ENCODE measurements at regions not wholly inside any gene's neighbourhood (a gene's known extent, or its start where the extent isn't known, plus 50 kb on each side); places are given as distances from the start of the nearest gene placed in this dataset.
"Not testable (repeated sequence)": the region's sequence is repeated elsewhere in the genome, so short reads cannot be mapped to it uniquely, and the experiment has no call there.

DNA sequence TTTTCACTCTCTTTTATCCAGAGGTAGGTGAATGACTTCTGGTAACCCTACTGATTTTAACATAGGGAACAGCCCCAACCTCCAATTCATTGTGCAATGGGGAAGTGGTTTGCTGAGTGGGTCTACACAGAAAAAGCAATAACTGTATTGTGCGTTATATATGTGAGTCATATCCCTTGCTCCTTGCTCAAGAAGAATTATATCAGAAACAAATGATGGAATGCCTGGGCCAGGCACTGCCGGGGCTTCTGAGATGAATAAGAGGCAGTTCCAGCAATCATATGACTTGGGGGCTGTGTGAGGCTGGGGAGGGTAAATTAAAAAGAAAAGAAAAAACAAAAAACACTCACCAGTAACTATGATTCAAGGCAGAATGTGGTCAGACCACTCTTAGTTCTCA lies 79.2 kb upstream of the ABCA1 start:
- no peak overlapping the region for H3K4me3 ChIP-seq (ENCODE audit: low read depth, low read length, poor library complexity, severe bottlenecking)
- POLR2A ChIA-PET: interaction anchor here (0.8 kb wide), 1 partner anchor 9 kb away, joined by 3 read pairs; no protein-coding TSS in a partner anchor
- TF ChIP-seq, protein P1, sequence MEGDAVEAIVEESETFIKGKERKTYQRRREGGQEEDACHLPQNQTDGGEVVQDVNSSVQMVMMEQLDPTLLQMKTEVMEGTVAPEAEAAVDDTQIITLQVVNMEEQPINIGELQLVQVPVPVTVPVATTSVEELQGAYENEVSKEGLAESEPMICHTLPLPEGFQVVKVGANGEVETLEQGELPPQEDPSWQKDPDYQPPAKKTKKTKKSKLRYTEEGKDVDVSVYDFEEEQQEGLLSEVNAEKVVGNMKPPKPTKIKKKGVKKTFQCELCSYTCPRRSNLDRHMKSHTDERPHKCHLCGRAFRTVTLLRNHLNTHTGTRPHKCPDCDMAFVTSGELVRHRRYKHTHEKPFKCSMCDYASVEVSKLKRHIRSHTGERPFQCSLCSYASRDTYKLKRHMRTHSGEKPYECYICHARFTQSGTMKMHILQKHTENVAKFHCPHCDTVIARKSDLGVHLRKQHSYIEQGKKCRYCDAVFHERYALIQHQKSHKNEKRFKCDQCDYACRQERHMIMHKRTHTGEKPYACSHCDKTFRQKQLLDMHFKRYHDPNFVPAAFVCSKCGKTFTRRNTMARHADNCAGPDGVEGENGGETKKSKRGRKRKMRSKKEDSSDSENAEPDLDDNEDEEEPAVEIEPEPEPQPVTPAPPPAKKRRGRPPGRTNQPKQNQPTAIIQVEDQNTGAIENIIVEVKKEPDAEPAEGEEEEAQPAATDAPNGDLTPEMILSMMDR (conservative IDR thresholded peaks at IDR 0.05; ENCODE audit: low read length): no peak
- no peak for TF ChIP-seq EZH2phosphoT487 (IDR thresholded peaks at IDR 0.05; ENCODE audit: borderline replicate concordance, low read depth, low read length)
- DNase-seq (ENCODE audit: low spot score): no peak
- no peak overlapping the region for H2AFZ ChIP-seq (ENCODE audit: low read length)
- no peaks in the 10 kb centered on the region for H3K9me3 ChIP-seq (ENCODE audit: low read length)
- H3K4me1 ChIP-seq (ENCODE audit: insufficient read depth, low read length, poor library complexity, severe bottlenecking): no peaks in the 10 kb centered on the region
- CTCF ChIA-PET (ENCODE audit: unreplicated experiment): no interaction called here
- H3K27ac ChIP-seq (ENCODE audit: low read depth, low read length, poor library complexity, severe bottlenecking): no peak overlapping the region
- intact Hi-C loops (cut with micrococcal nuclease; ENCODE audit: unreplicated experiment): no loop called here
- H3K36me3 ChIP-seq (ENCODE audit: insufficient read depth, low read length): no peaks in the 10 kb centered on the region
- H4K20me1 ChIP-seq (ENCODE audit: insufficient read depth, low read length): no peaks in the 10 kb centered on the region
- H3K4me2 ChIP-seq (ENCODE audit: low read length): no peak overlapping the region
- H3K79me2 ChIP-seq (ENCODE audit: insufficient read depth, low read depth, low read length): no peaks in the 10 kb centered on the region
- BruUV-seq (replicated peaks): no TSS peak
- H3K9me2 ChIP-seq (ENCODE audit: insufficient read depth, low read length): no peaks in the 10 kb centered on the region

GRCh38 chr9:105010089-105010488 lies 82.1 kb upstream of the ABCA1 start:
- H3K4me3 ChIP-seq (ENCODE audit: low read depth, low read length, poor library complexity, severe bottlenecking); H4K20me1 ChIP-seq (ENCODE audit: insufficient read depth, low read length); DNase-seq (ENCODE audit: low spot score); H3K4me1 ChIP-seq (ENCODE audit: insufficient read depth, low read length, poor library complexity, severe bottlenecking); H3K4me2 ChIP-seq (ENCODE audit: low read length); intact Hi-C loops (cut with micrococcal nuclease; ENCODE audit: unreplicated experiment); BruUV-seq (replicated peaks); CTCF ChIA-PET (ENCODE audit: unreplicated experiment); H2AFZ ChIP-seq (ENCODE audit: low read length); H3K36me3 ChIP-seq (ENCODE audit: insufficient read depth, low read length); H3K9me2 ChIP-seq (ENCODE audit: insufficient read depth, low read length); H3K27ac ChIP-seq (ENCODE audit: low read depth, low read length, poor library complexity, severe bottlenecking); H3K79me2 ChIP-seq (ENCODE audit: insufficient read depth, low read depth, low read length); H3K9me3 ChIP-seq (ENCODE audit: low read length): not testable (repeated sequence)
- POLR2A ChIA-PET: interaction anchor here (0.6 kb wide), 1 partner anchor 326 kb away, joined by 4 read pairs; no protein-coding TSS in a partner anchor

DNA sequence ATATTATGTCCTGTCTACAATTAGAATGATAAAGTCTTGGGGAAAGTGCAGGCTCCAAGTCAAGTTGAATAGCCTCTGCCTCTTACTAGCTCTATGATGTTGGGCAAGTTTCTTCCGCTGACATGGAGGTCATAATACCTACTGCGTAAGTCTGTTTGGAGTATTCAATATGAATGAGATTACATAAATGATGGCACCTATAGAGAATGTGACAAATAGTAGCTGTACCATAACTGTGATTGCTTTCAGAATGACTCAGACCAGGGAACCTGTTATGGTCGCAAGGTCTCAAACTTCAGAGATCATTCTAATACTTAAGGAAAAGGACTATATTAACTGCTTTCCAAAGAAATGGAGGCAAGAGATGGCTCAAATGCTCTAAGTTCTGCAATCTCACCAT lies 94.0 kb upstream of the ABCA1 start:
- no peak overlapping the region for H3K4me2 ChIP-seq (ENCODE audit: low read length)
- no peak overlapping the region for H3K4me3 ChIP-seq (ENCODE audit: low read depth, low read length, poor library complexity, severe bottlenecking)
- H3K36me3 ChIP-seq (ENCODE audit: insufficient read depth, low read length): no peaks in the 10 kb centered on the region
- no peak for DNase-seq (ENCODE audit: low spot score)
- H3K9me2 ChIP-seq (ENCODE audit: insufficient read depth, low read length): no peaks in the 10 kb centered on the region
- no peak overlapping the region for H3K27ac ChIP-seq (ENCODE audit: low read depth, low read length, poor library complexity, severe bottlenecking)
- H2AFZ ChIP-seq (ENCODE audit: low read length): no peak overlapping the region
- intact Hi-C loops (cut with micrococcal nuclease; ENCODE audit: unreplicated experiment): no loop called here
- no peaks in the 10 kb centered on the region for H3K79me2 ChIP-seq (ENCODE audit: insufficient read depth, low read depth, low read length)
- TF ChIP-seq EZH2phosphoT487 (IDR thresholded peaks at IDR 0.05; ENCODE audit: borderline replicate concordance, low read depth, low read length): no peak
- TF ChIP-seq, protein P1 (conservative IDR thresholded peaks at IDR 0.05; ENCODE audit: low read length): no peak
- no peaks in the 10 kb centered on the region for H3K9me3 ChIP-seq (ENCODE audit: low read length)
- no TSS peak for BruUV-seq (replicated peaks)
- H4K20me1 ChIP-seq (ENCODE audit: insufficient read depth, low read length): no peaks in the 10 kb centered on the region
- no peaks in the 10 kb centered on the region for H3K4me1 ChIP-seq (ENCODE audit: insufficient read depth, low read length, poor library complexity, severe bottlenecking)
- ChIA-PET POLR2A (no interaction called here), CTCF (ENCODE audit: unreplicated experiment) (no interaction called here)

DNA sequence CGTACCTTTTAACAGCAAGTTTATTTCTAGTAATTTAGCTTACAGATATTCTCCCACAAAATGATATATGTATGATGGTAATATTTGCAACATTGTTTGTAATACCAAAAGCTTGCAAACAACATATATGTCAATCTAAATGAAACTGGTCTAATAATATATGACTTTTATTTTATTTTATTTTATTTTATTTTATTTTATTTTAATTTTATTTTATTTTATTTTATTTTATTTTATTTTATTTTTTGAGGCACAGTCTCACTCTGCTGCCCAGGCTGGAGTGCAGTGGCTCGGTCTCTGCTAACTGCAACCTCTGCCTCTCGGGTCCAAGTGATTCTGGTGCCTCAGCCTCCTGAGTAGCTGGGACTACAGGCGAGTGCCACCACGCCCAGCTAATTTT lies 94.6 kb upstream of the ABCA1 start:
- H3K9me2 ChIP-seq (ENCODE audit: insufficient read depth, low read length); H3K4me1 ChIP-seq (ENCODE audit: insufficient read depth, low read length, poor library complexity, severe bottlenecking); H3K27ac ChIP-seq (ENCODE audit: low read depth, low read length, poor library complexity, severe bottlenecking); H2AFZ ChIP-seq (ENCODE audit: low read length); BruUV-seq (replicated peaks); H3K79me2 ChIP-seq (ENCODE audit: insufficient read depth, low read depth, low read length); H4K20me1 ChIP-seq (ENCODE audit: insufficient read depth, low read length); H3K4me2 ChIP-seq (ENCODE audit: low read length); DNase-seq (ENCODE audit: low spot score); intact Hi-C loops (cut with micrococcal nuclease; ENCODE audit: unreplicated experiment); H3K4me3 ChIP-seq (ENCODE audit: low read depth, low read length, poor library complexity, severe bottlenecking); CTCF ChIA-PET (ENCODE audit: unreplicated experiment); H3K36me3 ChIP-seq (ENCODE audit: insufficient read depth, low read length); H3K9me3 ChIP-seq (ENCODE audit: low read length); POLR2A ChIA-PET: not testable (repeated sequence)

Data from OCI-LY7 (cell line).